K562 (cell line): ENCODE measurements at regions not wholly inside any gene's neighbourhood (a gene's known extent, or its start where the extent isn't known, plus 50 kb on each side); places are given as distances from the start of the nearest gene placed in this dataset.

ENCODE experiments used
- ATAC-seq: fragments of 200-7000 bp; cut with Tn5 transposase; 3 replicates; pipeline ENCODE4 v1.9.1; 2020; ENCODE audit warnings: moderate library complexity
- BruUV-seq: library from RNA; stranded (reverse); fragments of 400-500 nt; replicated peaks from 2 replicates; lab custom pipeline; 2021; lab: Mats Ljungman, UMichigan
- CTCF ChIA-PET: fragments of 300-600 bp; formaldehyde crosslinking; extraction: SDS; loops from one replicate; lab custom pipeline; 2021; ENCODE audit warnings: low intra/inter-chr PET ratio; lab: Yijun Ruan, JAX
- POLR2A ChIA-PET: fragments of 300-600, 350-650 bp; sonication (Branson Sonifier 250); formaldehyde crosslinking; extraction: SDS; loops from one replicate; lab custom pipeline; 2021; ENCODE audit warnings: antibody characterized with exemption, inconsistent platforms; lab: Yijun Ruan, JAX
- DNase-seq, 4 experiments: peaks; one replicate each; pipeline versions ENCODE4 v3.0.0 to v3.0.0-alpha.2; 2011 to 2018; ENCODE audit warnings: low spot score in 3 of 4, mixed read lengths in 3 of 4; ENCODE audit errors: extremely low read depth in 1 of 4
- FAIRE-seq: peaks from 2 replicates; lab custom pipeline; 2011; peaks lifted over from hg19 to GRCh38; lab: Jason Lieb, UNC
- H2AFZ ChIP-seq: 2 replicates; pipeline ENCODE4 v1.6.0; 2011; ENCODE audit warnings: low read depth, low read length, control low read depth, inconsistent platforms
- H3K27ac ChIP-seq: fragments of 200-600 bp; 3 replicates; pipeline ENCODE4 v1.8.0; 2011; ENCODE audit warnings: low read depth, mild to moderate bottlenecking, control low read depth, inconsistent platforms, low read length, moderate library complexity, mixed read lengths; ENCODE audit errors: extremely low read depth
- H3K27me3 ChIP-seq, 2 experiments: fragments of 300-600 bp in 1 of 2; 2 replicates in 1 of 2; 3 replicates in 1 of 2; pipeline versions ENCODE4 v1.6.0 to v1.8.0; 2011; ENCODE audit warnings: inconsistent platforms in 2 of 2, low read length in 2 of 2, mild to moderate bottlenecking in 1 of 2, mixed read lengths in 1 of 2, moderate library complexity in 1 of 2; ENCODE audit not compliant: control insufficient read depth in 2 of 2, insufficient read depth in 2 of 2
- H3K36me3 ChIP-seq: fragments of 300-600 bp; 3 replicates; pipeline ENCODE4 v1.8.0; 2011; ENCODE audit warnings: mild to moderate bottlenecking, low read length, inconsistent platforms; ENCODE audit not compliant: control insufficient read depth, insufficient read depth
- H3K4me1 ChIP-seq, 2 experiments: fragments of 200-600 bp in 1 of 2; replicated peaks in 1 of 2; 2 replicates in 1 of 2; 3 replicates in 1 of 2; pipeline versions ENCODE4 v1.5.1 to v1.8.0; 2011; ENCODE audit warnings: inconsistent platforms in 2 of 2, low read length in 2 of 2, mild to moderate bottlenecking in 1 of 2, mixed read lengths in 1 of 2, moderate library complexity in 1 of 2; ENCODE audit not compliant: control insufficient read depth in 2 of 2, insufficient read depth in 2 of 2
- H3K4me2 ChIP-seq: 2 replicates; pipeline ENCODE4 v1.6.1; 2011; ENCODE audit warnings: low read length, control low read depth, inconsistent platforms, mixed read lengths; ENCODE audit not compliant: insufficient read depth
- H3K4me3 ChIP-seq: fragments of 200-600 bp; sonication (generic), shearing (Covaris generic); 2 replicates; pipeline ENCODE4 v1.5.1; 2016; ENCODE audit warnings: control low read depth, inconsistent platforms
- H3K79me2 ChIP-seq: fragments of 200-600 bp; 3 replicates; pipeline ENCODE4 v1.8.0; 2011; ENCODE audit warnings: low read length, inconsistent platforms; ENCODE audit not compliant: control insufficient read depth, insufficient read depth
- H3K9ac ChIP-seq, 2 experiments: 2 replicates each; pipeline versions ENCODE4 v1.6.0 to v1.6.1; 2011; ENCODE audit warnings: low read depth in 2 of 2, low read length in 2 of 2, control low read depth in 1 of 2, inconsistent platforms in 1 of 2, mild to moderate bottlenecking in 1 of 2, mixed read lengths in 1 of 2; ENCODE audit not compliant: insufficient read depth in 1 of 2
- H3K9me1 ChIP-seq: one replicate; pipeline ENCODE4 v1.6.0; 2011; ENCODE audit warnings: inconsistent platforms, mild to moderate bottlenecking, low read length, moderate library complexity; ENCODE audit not compliant: control insufficient read depth, insufficient read depth
- H3K9me3 ChIP-seq: replicated peaks from 2 replicates; pipeline ENCODE4 v1.5.1; 2011; ENCODE audit warnings: low read depth, low read length, inconsistent platforms; ENCODE audit not compliant: control insufficient read depth, insufficient read depth
- H4K20me1 ChIP-seq: replicated peaks from 2 replicates; pipeline ENCODE4 v1.6.1; 2011; ENCODE audit warnings: low read length, inconsistent platforms, mixed read lengths; ENCODE audit not compliant: control insufficient read depth, insufficient read depth
- C11orf30 ChIP-seq: fragments of 450-650 bp; IDR thresholded peaks from 2 replicates; pipeline ENCODE4 v1.6.1; 2016; ENCODE audit warnings: low read depth, mild to moderate bottlenecking
- CLOCK ChIP-seq: fragments of 250-450 bp; sonication (Bioruptor Pico); IDR thresholded peaks from 2 replicates; pipeline ENCODE4 v1.4.0; 2020; ENCODE audit warnings: mild to moderate bottlenecking, moderate library complexity, borderline replicate concordance
- MAFK ChIP-seq: IDR thresholded peaks from 2 replicates; pipeline ENCODE4 v1.6.1; 2011; ENCODE audit warnings: low read length, improper control_type of control experiment
- ZBTB12 ChIP-seq: fragments of 250-450 bp; sonication (Bioruptor Pico); IDR thresholded peaks from 2 replicates; pipeline ENCODE4 v1.4.0; 2020
- ZNF316 ChIP-seq: fragments of 450-650 bp; IDR thresholded peaks from 2 replicates; pipeline ENCODE4 v1.6.1; 2016
- ZNF318 ChIP-seq, 2 experiments: fragments of 450-650 bp; IDR thresholded peaks; 2 replicates each; pipeline ENCODE4 v1.6.1; 2016; ENCODE audit warnings: mild to moderate bottlenecking in 2 of 2, borderline replicate concordance in 1 of 2, low read depth in 1 of 2, moderate library complexity in 1 of 2
- WGBS: fragments of 100-300 bp; shearing (Covaris generic); methylation state at CpG from one replicate; pipeline ENCODE4 v1.1.6; 2016; ENCODE audit warnings: low coverage, mixed read lengths; ENCODE audit not compliant: insufficient coverage; ENCODE audit errors: missing lambda C conversion rate; 5-methylcytosine and 5-hydroxymethylcytosine counted together
- in situ Hi-C: fragments of 300-500 bp; cut with MboI; formaldehyde crosslinking; loops from 4 replicates; pipeline ENCODE4 v1.15.0; 2018; ENCODE audit warnings: inconsistent platforms, mixed read lengths
- intact Hi-C: fragments of 100-400 bp; cut with micrococcal nuclease; formaldehyde crosslinking; loops from 2 replicates; pipeline ENCODE4 v1.14.2; 2022

- Histone ChIP-seq H3K4me3 (no peak overlapping the region), H4K20me1 (no peaks in the 10 kb centered on the region), H2AFZ (no peak overlapping the region), H3K4me2 (no peak overlapping the region), H3K9ac (no peak overlapping the region), H3K27me3 (peaks cover 6 to 9% of the 10 kb centered on the region in 2 experiments; a peak in 2 of 5 replicates), H3K36me3 (no peaks in the 10 kb centered on the region), H3K4me1 (no peaks in the 10 kb centered on the region), H3K9me3 (no peaks in the 10 kb centered on the region), H3K9me1 (no peaks in the 10 kb centered on the region), H3K79me2 (no peaks in the 10 kb centered on the region), H3K27ac (no peak overlapping the region)
- no peak for FAIRE-seq
- no peak for ATAC-seq
- no TSS peak for BruUV-seq
- POLR2A ChIA-PET: no interaction called here
- TF ChIP-seq CLOCK (CRISPR knock-in tag) (no peak), ZNF316 (0 out of 2 replicates have a peak, but pooled peaks have one; percentile 12), ZBTB12 (CRISPR knock-in tag) (no peak), C11orf30 (peak; percentile 11; the same call in 1 of the 2 replicates), ZNF318 (IDR thresholded peaks at IDR 0.05; ENCODE audit: borderline replicate concordance in 1 of 2, low read depth in 1 of 2) (no peak), MAFK (peak; percentile 31; the same call in 1 of the 2 replicates)
- intact Hi-C loops (no loop called here), in situ Hi-C loops (no loop called here)
- CTCF ChIA-PET: no interaction called here
- DNase-seq: no peak
- 51% methylated on average over 5 of the region's 5 CpGs for WGBS
Observed at GRCh38 chr2:105691947-105692390, 52.7 kb upstream of the NCK2 start.
